ENCODE measurements at regions not wholly inside any gene's neighbourhood (a gene's known extent, or its start where the extent isn't known, plus 50 kb on each side); places are given as distances from the start of the nearest gene placed in this dataset.
"Not testable (repeated sequence)": the region's sequence is repeated elsewhere in the genome, so short reads cannot be mapped to it uniquely, and the experiment has no call there.

- no peaks in the 10 kb centered on the region for H3K27me3 Mint-ChIP-seq (ENCODE audit: unreplicated experiment)
- H3K27ac Mint-ChIP-seq (ENCODE audit: unreplicated experiment), result no peak overlapping the region
- no peaks in the 10 kb centered on the region for H3K4me1 Mint-ChIP-seq (ENCODE audit: unreplicated experiment)
- H3K9me3 Mint-ChIP-seq (ENCODE audit: unreplicated experiment), result no peaks in the 10 kb centered on the region
- no peak overlapping the region for H3K4me3 Mint-ChIP-seq (ENCODE audit: unreplicated experiment)
- no peak for TF ChIP-seq CTCF (IDR thresholded peaks at IDR 0.05; ENCODE audit: unreplicated experiment)
- no peak for DNase-seq (ENCODE audit: low spot score)
- H3K36me3 Mint-ChIP-seq (ENCODE audit: low read depth, unreplicated experiment), result no peaks in the 10 kb centered on the region
Measured at GRCh38 chr3:56954125-56954524, 106.3 kb upstream of the SPATA12 start.

DNA sequence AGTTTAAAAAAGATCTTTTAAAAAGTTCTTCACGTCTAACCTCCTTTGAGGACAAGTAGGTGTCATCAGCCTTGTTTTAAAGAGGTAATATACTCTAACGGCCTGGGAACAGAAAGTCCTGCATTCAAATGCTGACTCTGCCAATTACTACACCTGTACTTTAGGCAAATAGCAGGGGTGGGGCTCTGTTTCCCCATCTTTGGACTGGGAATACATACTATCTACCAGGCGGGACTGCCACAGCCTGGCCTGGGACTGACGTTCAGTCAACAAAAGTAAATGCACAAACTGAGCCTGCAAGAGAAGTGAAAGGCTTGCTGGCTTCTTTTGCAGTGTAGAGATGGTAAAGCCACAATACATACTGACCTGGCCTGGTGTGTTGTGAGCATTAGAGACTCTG is 107.6 kb upstream of the SPATA12 start:
- no peaks in the 10 kb centered on the region for H3K4me1 Mint-ChIP-seq (ENCODE audit: unreplicated experiment)
- H3K27me3 Mint-ChIP-seq (ENCODE audit: unreplicated experiment), result no peaks in the 10 kb centered on the region
- no peak overlapping the region for H3K27ac Mint-ChIP-seq (ENCODE audit: unreplicated experiment)
- H3K4me3 Mint-ChIP-seq (ENCODE audit: unreplicated experiment), result no peak overlapping the region
- no peaks in the 10 kb centered on the region for H3K9me3 Mint-ChIP-seq (ENCODE audit: unreplicated experiment)
- DNase-seq (ENCODE audit: low spot score), result no peak
- H3K36me3 Mint-ChIP-seq (ENCODE audit: low read depth, unreplicated experiment), result no peaks in the 10 kb centered on the region
- TF ChIP-seq CTCF (IDR thresholded peaks at IDR 0.05; ENCODE audit: unreplicated experiment), result no peak

GRCh38 chr3:56952061-56952460 is 108.4 kb upstream of the SPATA12 start:
- no peaks in the 10 kb centered on the region for H3K4me1 Mint-ChIP-seq (ENCODE audit: unreplicated experiment)
- no peaks in the 10 kb centered on the region for H3K36me3 Mint-ChIP-seq (ENCODE audit: low read depth, unreplicated experiment)

DNA sequence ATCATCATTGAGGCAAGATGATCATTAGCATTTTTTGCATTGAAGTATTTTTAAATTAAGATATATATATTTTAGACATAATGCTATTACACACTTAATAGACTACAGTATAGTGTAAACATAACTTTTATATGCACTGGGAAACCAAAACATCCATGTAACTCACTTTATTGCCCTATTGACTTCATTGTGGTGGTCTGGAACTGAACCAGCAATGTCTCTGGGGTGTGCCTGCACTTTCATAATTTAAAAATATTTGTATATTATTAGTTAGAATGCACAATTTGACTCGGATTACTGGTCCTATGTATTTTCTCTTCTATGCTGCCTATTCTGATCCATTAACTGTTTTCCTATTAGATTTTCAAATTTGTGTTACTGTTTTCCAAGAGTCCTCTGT is 109.1 kb upstream of the SPATA12 start:
- Mint-ChIP-seq H3K4me3 (ENCODE audit: unreplicated experiment) (no peak overlapping the region), H3K36me3 (ENCODE audit: low read depth, unreplicated experiment) (peaks cover 2% of the 10 kb centered on the region), H3K4me1 (ENCODE audit: unreplicated experiment) (no peaks in the 10 kb centered on the region), H3K9me3 (ENCODE audit: unreplicated experiment) (peaks cover 2% of the 10 kb centered on the region), H3K27ac (ENCODE audit: unreplicated experiment) (no peak overlapping the region), H3K27me3 (ENCODE audit: unreplicated experiment) (no peaks in the 10 kb centered on the region)
- no peak for DNase-seq (ENCODE audit: low spot score)
- TF ChIP-seq CTCF (IDR thresholded peaks at IDR 0.05; ENCODE audit: unreplicated experiment), result no peak

More at GRCh38 chr3:56952061-56952460, 108.4 kb upstream of the SPATA12 start:
- Mint-ChIP-seq H3K27me3 (ENCODE audit: unreplicated experiment) (no peaks in the 10 kb centered on the region), H3K27ac (ENCODE audit: unreplicated experiment) (no peak overlapping the region), H3K9me3 (ENCODE audit: unreplicated experiment) (no peaks in the 10 kb centered on the region), H3K4me3 (ENCODE audit: unreplicated experiment) (no peak overlapping the region)
- TF ChIP-seq CTCF (IDR thresholded peaks at IDR 0.05; ENCODE audit: unreplicated experiment), result no peak
- no peak for DNase-seq (ENCODE audit: low spot score)

DNA sequence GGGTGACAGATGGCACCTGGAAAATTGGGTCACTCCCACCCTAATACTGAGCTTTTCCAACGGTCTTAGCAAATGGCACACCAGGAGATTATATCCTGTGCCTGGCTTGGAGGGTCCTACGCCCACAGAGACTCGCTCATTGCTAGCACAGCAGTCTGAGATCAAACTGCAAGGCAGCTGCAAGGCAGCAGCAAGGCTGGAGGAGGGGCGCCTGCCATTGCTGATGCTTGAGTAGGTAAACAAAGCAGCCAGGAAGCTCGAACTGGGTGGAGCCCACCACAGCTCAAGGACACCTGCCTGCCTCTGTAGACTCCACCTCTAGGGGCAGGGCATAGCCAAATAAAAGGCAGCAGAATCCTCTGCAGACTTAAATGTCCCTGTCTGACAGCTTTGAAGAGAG is 115.1 kb upstream of the SPATA12 start:
- not testable (repeated sequence) for H3K27me3 Mint-ChIP-seq (ENCODE audit: unreplicated experiment); H3K4me1 Mint-ChIP-seq (ENCODE audit: unreplicated experiment); DNase-seq (ENCODE audit: low spot score)

GRCh38 chr3:56942523-56942922 is 117.9 kb upstream of the SPATA12 start:
- Mint-ChIP-seq H3K27me3 (ENCODE audit: unreplicated experiment) (no peaks in the 10 kb centered on the region), H3K9me3 (ENCODE audit: unreplicated experiment) (peaks cover 8% of the 10 kb centered on the region), H3K27ac (ENCODE audit: unreplicated experiment) (no peak overlapping the region), H3K36me3 (ENCODE audit: low read depth, unreplicated experiment) (peaks cover 12% of the 10 kb centered on the region), H3K4me1 (ENCODE audit: unreplicated experiment) (no peaks in the 10 kb centered on the region), H3K4me3 (ENCODE audit: unreplicated experiment) (no peak overlapping the region)
- TF ChIP-seq CTCF (IDR thresholded peaks at IDR 0.05; ENCODE audit: unreplicated experiment), result no peak
- no peak for DNase-seq (ENCODE audit: low spot score)

More for the DNA sequence above, 115.1 kb upstream of the SPATA12 start:
- H3K9me3 Mint-ChIP-seq (ENCODE audit: unreplicated experiment); H3K4me3 Mint-ChIP-seq (ENCODE audit: unreplicated experiment); H3K27ac Mint-ChIP-seq (ENCODE audit: unreplicated experiment): not testable (repeated sequence)
- peaks cover 12% of the 10 kb centered on the region for H3K36me3 Mint-ChIP-seq (ENCODE audit: low read depth, unreplicated experiment)
